GM12864 (cell line): ENCODE measurements at regions not wholly inside any gene's neighbourhood (a gene's known extent, or its start where the extent isn't known, plus 50 kb on each side); places are given as distances from the start of the nearest gene placed in this dataset.

Source experiments
- DNase-seq: peaks from one replicate; pipeline ENCODE4 v3.0.0-alpha.2; 2011; ENCODE audit warnings: low read depth
- H3K4me3 ChIP-seq: 2 replicates; pipeline ENCODE4 v1.5.1; 2011; ENCODE audit warnings: mild to moderate bottlenecking, low read depth, low read length, control low read depth
- TF ChIP-seq, protein P1 (sequence below): IDR thresholded peaks from 2 replicates; pipeline ENCODE4 v1.5.1; 2011; ENCODE audit warnings: low read depth, mild to moderate bottlenecking, moderate library complexity, low read length, control low read depth, inconsistent platforms; ENCODE audit errors: missing control alignments

GRCh38 chr7:41891950-41892349 lies 189.1 kb upstream of the INHBA start:
- DNase-seq: no peak
- no peak overlapping the region for H3K4me3 ChIP-seq
- TF ChIP-seq, protein P1, sequence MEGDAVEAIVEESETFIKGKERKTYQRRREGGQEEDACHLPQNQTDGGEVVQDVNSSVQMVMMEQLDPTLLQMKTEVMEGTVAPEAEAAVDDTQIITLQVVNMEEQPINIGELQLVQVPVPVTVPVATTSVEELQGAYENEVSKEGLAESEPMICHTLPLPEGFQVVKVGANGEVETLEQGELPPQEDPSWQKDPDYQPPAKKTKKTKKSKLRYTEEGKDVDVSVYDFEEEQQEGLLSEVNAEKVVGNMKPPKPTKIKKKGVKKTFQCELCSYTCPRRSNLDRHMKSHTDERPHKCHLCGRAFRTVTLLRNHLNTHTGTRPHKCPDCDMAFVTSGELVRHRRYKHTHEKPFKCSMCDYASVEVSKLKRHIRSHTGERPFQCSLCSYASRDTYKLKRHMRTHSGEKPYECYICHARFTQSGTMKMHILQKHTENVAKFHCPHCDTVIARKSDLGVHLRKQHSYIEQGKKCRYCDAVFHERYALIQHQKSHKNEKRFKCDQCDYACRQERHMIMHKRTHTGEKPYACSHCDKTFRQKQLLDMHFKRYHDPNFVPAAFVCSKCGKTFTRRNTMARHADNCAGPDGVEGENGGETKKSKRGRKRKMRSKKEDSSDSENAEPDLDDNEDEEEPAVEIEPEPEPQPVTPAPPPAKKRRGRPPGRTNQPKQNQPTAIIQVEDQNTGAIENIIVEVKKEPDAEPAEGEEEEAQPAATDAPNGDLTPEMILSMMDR: no peak

DNA sequence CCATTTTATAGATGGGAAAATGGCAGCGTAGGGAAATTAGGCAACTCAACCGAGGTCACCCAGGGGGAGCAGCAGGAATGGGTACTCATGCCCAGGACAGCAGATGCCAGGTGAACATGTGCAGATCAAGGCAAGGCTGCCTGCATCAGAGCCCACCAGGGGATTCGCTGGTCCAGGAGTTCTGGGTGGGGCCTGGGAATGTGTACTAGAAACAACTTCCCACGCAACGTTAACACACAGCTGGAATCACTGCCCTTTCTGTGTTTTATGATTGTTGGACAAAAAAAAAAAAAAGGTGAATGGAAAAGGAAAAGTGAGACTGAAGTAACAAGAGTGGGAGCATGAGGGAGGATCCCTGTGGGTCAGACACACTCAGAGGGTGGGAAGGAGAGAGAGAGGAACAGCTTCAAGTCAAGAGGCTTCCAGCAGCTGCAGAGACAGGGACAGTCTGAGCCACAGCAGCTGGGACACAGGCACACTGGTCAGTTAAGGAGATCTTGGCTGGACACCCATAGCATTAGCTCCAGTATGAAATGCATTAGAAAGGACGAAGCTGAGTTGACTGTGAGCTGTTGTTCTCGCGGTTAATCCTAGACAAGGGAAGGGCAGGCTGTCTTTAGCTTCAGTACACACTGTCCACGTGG lies 187.9 kb upstream of the INHBA start:
- DNase-seq: no peak
- TF ChIP-seq, protein P1: no peak
- H3K4me3 ChIP-seq: no peak overlapping the region

DNA sequence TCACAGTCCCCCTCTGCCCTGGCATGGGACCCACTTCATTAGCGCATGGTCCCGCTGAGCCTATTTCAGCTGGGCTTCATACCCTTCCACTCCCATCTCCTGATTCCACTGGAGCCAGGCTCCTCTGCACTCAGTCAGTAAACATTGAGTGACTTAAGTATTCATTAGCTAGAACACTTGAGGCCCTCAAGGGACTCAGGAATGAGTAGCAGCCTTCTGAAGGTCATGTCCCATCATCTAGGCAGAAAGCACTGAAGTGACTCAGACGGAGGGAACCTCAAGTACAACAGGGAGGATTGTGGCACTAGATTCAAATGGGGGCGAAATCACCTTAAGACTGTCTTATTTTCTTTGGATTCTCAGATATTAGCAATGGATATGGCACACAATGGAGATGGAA lies 186.6 kb upstream of the INHBA start:
- H3K4me3 ChIP-seq: no peak overlapping the region
- no peak for DNase-seq
- TF ChIP-seq, protein P1: no peak

DNA sequence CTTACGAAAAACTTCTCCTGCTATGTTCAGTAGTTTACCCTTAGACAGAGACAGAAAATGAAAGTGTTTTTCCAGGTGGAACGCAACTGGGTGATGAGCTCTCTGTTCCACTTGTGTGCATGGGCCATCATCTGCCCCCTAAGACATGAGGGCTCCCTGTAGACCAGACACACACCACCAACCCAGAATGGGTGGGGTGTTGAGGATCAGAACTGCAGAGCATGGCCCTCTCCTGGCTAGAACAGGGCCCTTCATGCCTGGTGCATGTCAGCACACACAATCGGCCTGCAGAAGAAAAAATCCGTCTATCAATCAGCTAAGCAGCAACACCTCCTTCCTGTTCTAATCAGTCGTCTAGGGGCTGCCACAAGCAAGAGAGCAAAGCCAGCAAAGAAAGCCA lies 186.2 kb upstream of the INHBA start:
- TF ChIP-seq, protein P1: peak; percentile 25
- no peak overlapping the region for H3K4me3 ChIP-seq
- no peak for DNase-seq

- DNase-seq: no peak
- H3K4me3 ChIP-seq: no peak overlapping the region
- TF ChIP-seq, protein P1: no peak
These were observed 184.5 kb upstream of the INHBA start for GRCh38 chr7:41887416-41887815.

DNA sequence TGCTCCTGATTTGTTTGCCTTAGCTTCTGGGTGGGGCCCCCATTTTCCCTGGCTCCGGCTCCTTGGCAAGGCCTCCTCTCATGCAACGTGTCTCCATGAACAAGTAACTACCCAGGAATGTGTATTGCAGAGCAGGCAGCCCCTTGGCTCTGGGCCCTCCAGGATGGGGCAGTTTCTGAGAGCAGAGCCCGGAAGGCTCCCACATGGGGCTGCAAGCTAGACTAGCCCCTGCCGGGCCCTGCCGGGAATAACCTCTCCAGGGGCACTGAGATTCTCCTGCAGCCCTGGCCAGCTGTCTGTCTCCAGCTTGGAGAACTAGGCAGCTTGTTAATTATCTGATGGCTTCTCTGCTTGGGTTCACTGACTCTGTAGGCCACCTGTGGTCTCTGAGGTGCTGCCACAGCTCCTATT lies 184.0 kb upstream of the INHBA start:
- no peak overlapping the region for H3K4me3 ChIP-seq
- no peak for DNase-seq
- TF ChIP-seq, protein P1: no peak

- DNase-seq: no peak
- H3K4me3 ChIP-seq: no peak overlapping the region
- TF ChIP-seq, protein P1: no peak
These were observed 183.5 kb upstream of the INHBA start for GRCh38 chr7:41886262-41886900.
